Stimulated activated CD8-positive, alpha-beta memory T cell treated with anti-CD3 and anti-CD28 coated beads, Interleukin-2, amount 100 ng/mL, for 48 hours (primary cell): ENCODE measurements at regions not wholly inside any gene's neighbourhood (a gene's known extent, or its start where the extent isn't known, plus 50 kb on each side); places are given as distances from the start of the nearest gene placed in this dataset.
"Not testable (repeated sequence)": the region's sequence is repeated elsewhere in the genome, so short reads cannot be mapped to it uniquely, and the experiment has no call there.

Source experiments
- DNase-seq, 2 donors: peaks; one replicate each; pipeline ENCODE4 v3.0.0-alpha.2; 2020; ENCODE audit warnings: low read depth in 2 of 2

DNA sequence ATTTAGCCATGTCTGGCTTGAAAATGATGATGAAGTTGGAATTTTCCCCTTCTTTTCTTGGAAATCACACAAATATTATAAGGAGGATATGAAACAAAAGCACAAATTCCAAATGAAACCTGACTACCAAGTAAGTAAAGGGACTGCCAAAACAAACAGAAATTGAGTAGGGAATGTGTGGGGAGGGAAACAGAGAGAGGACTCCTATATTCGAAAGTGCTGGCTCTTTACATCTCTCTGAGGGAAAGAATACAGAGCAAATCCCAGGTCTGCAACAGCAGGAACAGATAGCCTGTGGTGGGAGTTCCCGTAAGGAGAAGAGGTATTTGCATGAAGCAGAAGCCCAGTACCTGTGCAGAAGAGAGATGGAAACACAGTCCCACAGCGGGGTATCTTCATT, 583.7 kb downstream of the EPM2A start:
- DNase-seq = no peak

DNA sequence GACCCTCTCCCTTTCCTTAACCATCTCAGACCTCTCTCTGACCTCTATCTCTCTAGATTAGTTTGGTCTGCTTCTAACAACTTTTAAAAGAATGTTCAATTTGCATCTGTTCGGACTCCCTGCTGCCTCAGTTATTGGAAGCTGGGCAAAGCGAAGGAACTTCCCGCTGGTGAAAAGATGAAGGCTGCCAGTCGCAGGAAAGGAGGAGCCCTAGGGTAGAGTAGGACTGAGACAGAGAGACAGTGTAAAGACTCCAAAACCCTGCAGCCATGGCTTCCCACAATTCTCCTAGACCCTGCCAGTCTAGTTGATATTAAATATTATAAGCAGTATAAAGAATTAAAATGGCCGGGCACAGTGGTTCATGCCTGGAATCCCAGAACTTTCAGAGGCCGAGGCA, 581.8 kb downstream of the EPM2A start:
- DNase-seq = no peak

DNA sequence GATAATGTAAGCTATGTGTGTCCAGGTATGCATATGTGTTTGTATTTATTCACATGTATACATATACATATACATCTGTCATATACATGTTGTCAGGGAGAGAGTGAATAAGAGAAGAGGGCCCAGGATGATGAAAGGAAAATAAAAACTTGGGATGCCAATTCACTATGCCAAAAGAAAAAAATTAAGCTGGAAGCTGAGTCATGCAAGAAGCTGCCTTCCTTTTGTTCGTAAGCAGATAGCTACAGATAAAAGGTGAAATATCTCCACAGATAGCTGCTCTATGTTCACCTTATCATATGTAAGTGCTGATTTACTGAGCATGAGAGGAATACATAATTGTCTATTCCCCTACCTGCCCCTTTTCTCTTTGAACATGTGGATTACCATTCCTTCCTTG, 579.9 kb downstream of the EPM2A start:
- DNase-seq = no peak

DNA sequence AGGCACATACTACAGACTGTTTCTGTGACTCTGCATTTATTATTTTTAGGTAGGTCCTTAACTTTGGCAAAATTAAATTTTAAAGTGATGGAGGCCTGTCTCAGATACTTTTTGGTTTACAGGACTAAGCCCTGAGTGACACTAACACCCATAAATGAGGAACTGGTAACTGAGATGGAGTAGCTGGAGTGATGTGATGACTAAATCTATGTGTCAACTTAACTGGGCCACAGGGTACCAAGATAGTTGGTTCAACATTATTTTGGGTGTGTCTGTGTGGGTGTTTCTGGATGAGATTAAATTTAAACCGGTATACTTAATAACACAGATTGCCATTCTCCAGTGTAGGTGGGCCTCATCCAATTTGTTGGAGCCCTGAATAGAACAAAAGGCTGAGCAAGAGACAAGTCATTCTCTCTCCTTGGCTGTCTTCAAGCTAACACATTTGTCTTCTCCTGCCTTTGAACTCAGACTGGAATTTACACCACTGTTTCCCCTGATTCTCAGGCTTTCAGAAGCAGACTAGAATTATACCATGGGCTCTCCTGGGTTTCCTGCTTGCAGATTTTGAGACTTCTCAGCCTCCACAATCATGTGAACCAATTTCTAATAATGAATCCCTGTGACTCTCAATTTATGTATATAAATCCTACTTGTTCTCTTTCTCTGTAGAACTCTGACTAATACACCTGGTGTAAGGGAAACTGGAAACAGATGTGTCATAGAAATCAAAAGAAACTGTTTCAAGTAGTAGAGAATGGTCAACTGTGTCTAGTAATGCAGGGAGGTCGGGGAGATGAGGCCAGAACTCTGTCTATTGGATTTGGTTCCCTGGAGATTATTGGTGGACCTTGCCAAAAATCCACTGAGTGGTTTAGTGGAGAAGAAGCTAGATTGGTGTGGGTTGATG, 579.2 kb downstream of the EPM2A start:
- no peak for DNase-seq

DNA sequence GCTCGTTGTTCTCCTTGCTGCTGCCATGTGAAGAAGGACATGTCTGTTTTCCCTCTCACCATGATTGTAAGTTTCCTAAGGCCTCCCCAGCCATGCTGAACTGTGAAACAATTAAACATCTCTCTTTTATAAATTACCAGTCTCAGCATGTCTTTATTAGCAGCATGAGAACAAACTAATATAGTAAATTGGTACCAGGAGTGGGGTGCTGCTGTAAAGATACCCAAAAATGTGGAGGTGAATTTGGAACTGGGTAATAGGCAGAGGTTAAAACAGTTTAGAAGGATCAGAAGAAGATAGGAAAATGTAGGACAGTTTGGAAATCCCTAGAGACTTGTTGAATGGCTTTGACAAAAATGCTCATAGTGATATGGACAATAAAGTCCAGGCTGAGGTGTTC, 576.7 kb downstream of the EPM2A start:
- DNase-seq = not testable (repeated sequence)

DNA sequence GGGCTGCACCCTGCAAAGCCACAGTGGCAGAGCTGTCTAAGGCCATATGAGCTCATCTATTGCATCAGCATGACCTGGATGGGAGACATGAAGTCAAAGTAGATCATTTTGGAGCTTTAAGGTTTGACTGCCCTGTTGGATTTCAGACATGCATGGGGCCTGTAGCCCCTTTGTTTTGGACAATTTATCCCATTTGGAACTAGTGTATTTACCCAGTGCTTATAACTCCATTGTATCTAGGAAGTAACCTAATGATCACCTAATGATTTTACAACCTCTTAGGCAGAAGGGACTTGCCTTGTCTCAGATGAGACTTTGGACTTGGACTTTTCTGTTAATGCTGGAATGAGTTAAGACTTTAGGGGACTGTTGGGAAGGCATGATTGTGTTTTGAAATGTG, 575.4 kb downstream of the EPM2A start:
- no peak for DNase-seq

DNA sequence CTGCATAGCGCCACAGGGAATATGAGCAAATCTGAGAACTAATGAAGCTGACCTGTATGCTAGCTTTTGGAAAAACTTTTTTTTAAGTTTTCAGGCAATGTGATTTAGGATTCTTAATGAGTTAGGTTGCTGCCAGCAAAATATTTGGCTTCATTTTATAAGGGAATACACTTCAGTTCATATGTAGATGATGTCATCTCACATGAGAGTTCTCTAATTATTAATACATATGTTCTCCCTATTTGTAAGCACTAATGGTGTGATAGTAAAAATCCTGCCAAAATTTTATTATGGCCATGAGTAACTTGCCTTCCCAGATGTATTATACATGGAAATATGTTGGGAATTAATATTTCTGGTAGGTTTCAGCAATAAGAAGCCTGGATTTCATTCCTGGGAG, 573.8 kb downstream of the EPM2A start:
- DNase-seq = no peak

DNA sequence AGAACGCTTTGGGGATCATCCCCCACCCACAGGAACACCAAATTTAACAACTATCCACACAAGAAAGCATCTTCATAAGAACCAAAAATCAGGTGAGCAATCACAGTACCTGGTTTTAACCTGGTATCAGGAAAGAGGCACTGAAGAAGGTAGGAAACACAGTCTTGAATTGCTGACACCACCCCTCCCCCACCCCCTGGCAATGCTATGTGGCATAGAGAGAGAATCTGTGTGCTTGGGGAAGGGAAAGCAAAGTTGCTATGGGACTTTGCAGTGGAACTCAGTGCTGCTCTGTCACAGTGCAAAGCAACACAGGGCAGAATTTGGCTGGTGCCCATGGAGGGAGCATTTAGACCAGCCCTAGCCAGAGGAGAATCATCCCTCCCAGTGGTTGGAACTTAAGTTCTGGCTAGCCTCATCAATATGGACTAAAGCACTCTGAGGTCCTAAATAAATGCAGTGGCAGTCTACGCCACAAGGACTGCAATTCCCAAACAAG, 565.5 kb downstream of the EPM2A start:
- DNase-seq = no peak

DNA sequence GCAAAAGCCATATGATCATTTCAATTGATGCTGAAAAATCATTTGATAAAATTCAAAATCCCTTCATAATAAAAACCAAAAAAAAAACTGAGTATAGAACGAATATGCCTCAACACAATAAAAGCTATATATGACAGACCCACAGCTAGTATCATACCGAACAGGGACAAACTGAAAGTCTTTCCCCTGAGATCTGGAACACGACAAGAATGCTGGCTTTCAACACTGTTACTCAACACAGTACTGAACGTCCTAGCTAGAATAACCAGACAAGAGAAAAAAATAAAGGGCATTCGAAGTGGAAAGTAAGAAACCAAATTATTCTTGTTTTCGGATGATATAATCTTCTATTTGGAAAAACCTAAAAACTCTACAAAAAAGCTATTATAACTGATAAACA, 559.9 kb downstream of the EPM2A start:
- no peak for DNase-seq

DNA sequence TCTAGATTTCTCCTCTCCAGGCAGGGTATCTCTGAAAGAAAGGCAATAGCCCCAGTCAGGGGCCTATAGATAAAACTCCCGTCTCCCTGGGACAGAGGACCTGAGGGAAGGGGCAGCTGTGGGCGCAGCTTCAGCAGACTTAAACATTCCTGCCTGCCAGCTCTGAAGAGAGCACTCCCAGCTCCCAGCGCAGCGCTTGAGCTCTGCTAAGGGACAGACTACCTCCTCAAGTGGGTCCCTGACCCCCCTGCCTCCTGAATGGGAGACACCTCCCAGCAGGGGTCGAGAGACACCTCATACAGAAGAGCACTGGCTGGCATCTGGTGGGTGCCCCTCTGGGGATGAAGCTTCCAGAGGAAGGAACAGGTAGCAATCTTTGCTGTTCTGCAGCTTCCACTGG, 556.9 kb downstream of the EPM2A start:
- DNase-seq = no peak

DNA sequence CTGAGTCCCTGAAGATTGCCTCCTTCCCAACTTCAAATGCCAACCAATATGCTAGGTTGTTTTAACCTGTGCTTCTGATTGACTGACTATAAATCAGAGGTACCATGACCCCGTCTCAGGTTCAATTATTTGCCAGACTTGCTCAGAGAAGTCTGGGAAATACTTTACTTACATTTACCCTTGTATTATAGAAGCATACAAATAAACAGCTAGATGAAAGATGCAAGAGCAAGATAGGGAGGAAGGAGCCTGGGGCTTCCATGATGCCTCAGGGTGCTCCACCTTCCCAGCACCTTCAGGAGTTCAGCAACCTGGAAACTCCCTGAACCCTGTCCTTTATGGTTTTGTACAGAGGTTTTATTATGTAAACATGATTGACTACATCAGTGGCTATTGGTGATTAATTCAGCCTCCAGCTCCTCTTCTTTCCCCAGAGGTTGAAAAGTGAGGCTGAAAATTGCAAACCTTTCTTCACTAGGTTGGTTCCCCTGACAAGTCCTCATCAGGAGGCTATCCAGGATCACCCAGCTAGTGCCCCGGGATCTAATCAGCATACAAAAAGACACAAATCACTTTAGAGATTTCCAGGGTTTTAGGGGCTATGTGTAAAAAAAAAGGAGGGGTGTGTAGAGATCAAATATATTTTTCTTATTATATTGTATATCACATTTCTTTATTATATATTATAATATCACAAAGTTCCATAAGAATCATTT, 547.7 kb downstream of the EPM2A start:
- no peak for DNase-seq

DNA sequence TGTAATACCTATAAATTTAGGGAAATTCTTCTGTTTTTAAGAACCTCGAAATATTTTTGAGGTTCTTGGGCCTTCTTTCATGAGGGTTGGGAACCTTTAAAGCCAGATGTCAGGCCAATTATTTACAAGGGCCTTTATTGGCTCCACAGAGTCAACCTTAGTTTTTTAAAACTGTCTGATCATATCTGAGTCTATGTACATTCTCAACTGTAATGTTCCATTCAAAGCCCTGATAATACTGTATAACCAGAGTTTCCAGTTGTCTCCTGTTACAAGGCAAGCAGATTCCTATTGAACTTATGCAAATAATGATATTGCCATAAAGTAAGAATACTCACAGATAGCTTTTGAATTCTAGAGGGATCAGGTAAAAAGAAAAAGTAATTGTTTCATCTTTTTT, 545.5 kb downstream of the EPM2A start:
- DNase-seq = no peak

DNA sequence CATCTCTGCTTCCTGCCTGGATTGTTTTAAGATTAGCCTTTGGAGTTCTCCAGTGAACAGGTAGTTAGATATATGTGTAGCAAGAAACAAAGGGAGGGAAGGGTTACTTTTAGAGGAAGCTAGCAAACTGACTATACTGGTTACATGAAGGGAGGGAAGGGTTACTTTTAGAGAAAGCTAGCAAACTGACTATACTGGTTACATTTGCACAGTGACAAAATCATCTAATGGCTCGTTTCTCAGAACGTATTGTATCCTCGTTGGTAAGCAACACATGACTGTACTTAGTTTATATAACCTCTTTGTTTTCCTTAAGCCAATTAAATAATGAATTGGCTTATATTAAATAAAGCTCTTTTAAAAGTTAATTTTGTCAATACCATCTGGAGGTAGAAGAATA, 540.9 kb downstream of the EPM2A start:
- DNase-seq = no peak

DNA sequence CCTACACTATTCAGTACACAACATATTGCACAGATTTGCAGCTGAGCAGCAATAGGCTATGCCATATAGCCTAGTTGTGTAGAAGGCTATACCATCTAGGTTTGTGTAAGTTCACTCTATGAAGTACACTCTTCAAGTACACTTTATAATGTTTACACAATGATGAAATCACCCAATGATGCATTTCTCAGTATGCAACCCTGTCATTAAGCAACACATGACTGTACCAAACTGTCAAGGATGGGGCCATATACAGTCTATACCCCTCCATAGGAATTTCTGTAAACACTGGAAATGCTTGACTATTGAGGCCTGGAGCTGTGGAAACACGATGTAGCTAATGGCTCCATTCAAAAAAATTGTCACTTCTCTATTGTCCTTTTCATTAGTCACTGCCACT, 535.4 kb downstream of the EPM2A start:
- DNase-seq = no peak

DNA sequence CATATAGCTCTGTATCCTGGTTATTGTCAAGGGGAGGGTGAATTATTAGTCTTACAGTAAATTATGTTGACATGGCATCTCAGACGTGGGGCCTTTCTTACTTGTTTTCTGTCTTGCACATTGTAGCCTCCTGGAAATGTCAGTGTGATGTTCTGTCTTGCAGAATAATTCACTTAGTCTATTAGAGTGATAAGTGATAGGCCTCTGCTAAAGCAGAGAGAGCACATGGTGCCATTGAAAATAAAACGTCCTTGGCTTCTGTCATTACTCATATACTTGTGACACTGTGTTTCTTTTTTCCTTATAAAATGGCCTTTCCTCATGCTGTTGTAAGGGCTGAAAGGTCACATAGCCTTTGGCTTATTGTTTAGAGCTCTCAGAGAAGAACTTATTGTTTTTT, 531.0 kb downstream of the EPM2A start:
- no peak for DNase-seq

DNA sequence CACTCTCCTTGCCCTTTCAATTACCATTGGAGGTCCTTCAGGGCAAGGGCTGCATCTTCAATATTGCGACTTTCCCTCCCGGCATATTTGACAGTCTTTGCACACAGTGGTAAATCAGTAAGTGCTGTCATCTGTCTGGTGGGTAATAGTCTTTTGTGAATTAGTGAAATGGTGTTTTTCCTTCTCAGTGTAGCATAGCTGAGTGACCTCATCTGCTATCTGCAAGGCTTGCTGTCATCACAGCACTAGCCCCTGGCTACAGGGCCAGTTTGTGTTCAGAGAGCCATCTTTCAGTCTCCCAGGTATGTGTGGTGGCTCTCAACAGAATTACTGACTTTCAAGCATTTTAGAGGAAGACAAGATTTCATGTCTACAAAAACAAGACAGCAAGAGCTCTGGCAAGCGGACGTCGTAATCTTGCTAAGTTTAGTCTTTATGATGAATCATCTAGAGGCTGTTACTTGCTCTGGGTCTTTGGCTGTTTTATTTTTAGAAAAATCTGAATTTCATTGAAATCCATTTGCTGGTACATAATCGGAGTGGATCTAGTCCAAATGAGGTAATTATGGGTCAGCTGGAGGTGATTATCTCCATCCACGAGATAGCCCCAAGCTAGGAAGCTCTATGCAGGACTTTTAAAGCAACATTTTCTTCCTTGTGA, 528.9 kb downstream of the EPM2A start:
- no peak for DNase-seq

DNA sequence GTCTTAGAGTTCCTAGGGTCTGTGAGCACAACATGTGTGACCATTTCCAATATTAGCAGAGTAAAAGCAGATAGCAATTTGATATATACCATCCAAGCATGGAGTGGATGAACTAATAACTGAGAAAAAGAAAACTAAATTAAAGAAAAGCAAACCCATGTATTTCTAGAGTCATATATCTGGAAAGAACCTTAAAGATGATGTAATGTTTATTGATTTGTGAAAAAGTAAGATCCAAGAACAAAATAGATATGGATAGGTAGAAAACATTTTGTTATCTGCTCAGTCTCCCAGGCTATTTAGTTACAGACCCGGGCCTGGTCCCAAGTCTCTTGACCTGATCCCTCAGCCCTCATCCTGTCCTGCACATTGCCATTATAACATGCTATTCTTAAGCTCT, 526.8 kb downstream of the EPM2A start:
- no peak for DNase-seq

DNA sequence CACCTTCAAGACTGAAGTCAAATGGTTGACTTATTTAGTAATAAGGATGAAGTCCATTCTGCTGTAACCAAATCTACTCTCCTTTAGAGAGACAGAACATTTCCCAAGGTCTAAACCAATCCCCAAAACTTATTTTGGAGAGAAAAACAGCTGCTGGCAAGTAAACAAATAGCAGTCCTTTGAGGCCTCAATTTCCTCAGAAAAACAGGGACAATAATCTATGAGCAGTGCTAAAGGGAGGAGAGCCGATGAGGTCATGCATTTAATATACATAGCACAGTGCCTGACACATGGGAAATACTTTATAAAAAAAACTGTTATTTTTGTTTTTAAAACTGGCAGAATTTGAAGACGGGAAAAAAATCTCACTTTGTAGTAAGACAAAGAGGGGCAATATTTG, 526.0 kb downstream of the EPM2A start:
- DNase-seq = no peak

DNA sequence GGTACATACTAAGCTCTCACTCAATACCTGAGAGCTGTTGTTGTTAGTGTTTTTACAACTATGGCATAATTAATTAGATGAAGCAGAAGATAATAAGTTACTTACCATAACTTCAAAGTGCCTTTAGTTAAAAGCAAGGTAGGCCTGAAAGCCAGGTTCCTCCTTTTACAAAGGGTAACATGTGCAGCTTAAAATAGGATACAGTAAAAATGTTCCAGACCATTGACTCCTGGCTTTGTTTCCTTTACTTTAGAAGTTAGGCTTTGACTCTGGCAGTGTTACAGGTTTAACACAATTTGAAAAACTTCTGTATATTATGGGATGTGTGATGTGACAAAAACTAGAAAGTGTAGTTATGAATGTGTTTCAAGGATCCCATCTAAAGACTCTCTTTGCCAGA, 522.5 kb downstream of the EPM2A start:
- DNase-seq = no peak

DNA sequence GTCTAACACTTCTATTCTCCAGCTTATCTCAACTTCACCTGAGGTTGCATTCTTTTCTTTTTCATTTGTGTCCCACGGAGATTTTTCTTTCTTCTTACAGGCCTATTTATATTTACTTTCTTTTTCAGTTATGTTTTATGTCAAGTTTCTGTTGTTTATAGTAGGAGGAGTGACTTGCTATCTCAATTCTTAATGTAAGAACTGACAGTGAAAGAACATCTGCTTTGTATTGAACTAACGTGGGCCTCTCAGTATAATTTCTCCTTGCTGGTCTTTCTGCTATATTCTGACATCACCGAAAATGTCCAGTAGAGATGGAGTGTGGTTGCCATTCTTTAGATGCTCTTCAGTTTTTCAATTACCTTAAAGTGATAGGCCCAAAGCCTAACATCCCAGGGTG, 521.7 kb downstream of the EPM2A start:
- no peak for DNase-seq

DNA sequence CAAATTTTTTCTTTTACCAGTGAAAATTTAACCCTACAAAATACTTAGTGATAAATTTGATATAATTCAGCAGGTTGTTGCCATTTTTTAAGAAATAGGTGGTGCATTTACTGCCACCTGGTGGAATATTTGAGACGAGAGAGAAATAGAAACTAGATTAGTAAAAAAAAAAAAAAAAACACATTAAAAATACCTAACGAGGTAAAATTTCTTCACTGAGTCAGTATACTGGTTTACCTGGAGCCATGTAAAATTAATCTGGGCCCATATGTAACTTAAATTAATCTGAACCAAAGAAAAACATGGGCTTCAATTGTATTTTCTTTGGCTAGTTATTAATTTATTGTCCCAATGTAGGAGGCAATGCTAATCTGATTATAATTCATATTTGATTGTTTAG, 520.8 kb downstream of the EPM2A start:
- DNase-seq = no peak

DNA sequence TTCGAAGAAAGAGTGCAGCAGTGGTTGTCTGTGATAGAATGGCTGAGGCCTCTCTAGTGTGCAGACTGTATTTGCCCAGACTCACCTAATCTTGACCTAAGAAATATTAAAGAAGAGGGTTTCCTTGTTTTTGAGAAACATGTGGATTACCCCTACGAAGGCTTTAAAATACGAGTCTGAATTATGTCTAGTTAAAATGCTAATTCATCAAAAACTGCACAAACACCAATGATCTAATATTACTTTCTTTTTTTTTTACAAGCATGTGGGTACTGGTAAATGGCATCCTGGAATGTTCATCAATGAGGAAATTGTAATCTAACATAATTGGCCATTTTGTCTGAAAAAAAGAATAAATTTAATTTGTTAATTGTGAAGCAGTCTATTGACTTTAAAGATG, 510.9 kb downstream of the EPM2A start:
- DNase-seq = no peak

DNA sequence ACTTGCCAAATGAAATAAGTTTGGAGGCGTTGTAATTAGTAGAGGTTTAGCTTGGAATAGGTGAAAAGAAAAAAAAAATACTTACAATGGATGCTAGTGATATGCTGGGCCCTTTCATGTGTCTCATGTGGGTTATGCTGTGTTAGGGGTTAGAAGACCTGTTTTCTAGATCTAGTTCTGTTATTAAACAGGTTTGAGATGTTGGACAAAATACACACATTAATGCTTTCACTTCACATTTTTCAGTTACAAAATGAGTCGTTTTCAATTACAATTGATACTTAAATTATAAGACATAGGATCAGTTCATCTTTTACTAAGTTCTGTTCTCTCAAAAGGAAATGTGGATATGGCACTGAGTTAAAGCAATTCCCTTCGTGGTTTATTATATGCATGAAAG, 509.8 kb downstream of the EPM2A start:
- no peak for DNase-seq
